ENCODE measurements at regions not wholly inside any gene's neighbourhood (a gene's known extent, or its start where the extent isn't known, plus 50 kb on each side); places are given as distances from the start of the nearest gene placed in this dataset.
A peak's percentile ranks its signal among the peaks of the same experiment; 100 is the strongest.
"Not testable (repeated sequence)": the region's sequence is repeated elsewhere in the genome, so short reads cannot be mapped to it uniquely, and the experiment has no call there.

- DNase-seq = no peak
These were observed 94.6 kb upstream of the IGFBPL1 start for GRCh38 chr9:38518826-38519225.

GRCh38 chr9:38516273-38516672, 92.0 kb upstream of the IGFBPL1 start:
- peak; percentile 36 for DNase-seq

GRCh38 chr9:38515055-38515454, 90.8 kb upstream of the IGFBPL1 start:
- peak; percentile 95 for DNase-seq

- DNase-seq = not testable (repeated sequence)
These were observed 86.1 kb upstream of the IGFBPL1 start for GRCh38 chr9:38510340-38510739.

- DNase-seq = no peak
These were observed 83.3 kb upstream of the IGFBPL1 start for GRCh38 chr9:38507587-38507986.

GRCh38 chr9:38500171-38500570, 75.9 kb upstream of the IGFBPL1 start:
- not testable (repeated sequence) for DNase-seq

- DNase-seq = not testable (repeated sequence)
These were observed 74.3 kb upstream of the IGFBPL1 start for GRCh38 chr9:38498551-38498950.

GRCh38 chr9:38489057-38489456, 64.8 kb upstream of the IGFBPL1 start:
- DNase-seq = no peak

GRCh38 chr9:38488156-38488698, 64.0 kb upstream of the IGFBPL1 start:
- DNase-seq = no peak

GRCh38 chr9:38487418-38488155, 63.3 kb upstream of the IGFBPL1 start:
- DNase-seq = not testable (repeated sequence)

GRCh38 chr9:38486837-38487236, 62.6 kb upstream of the IGFBPL1 start:
- no peak for DNase-seq

GRCh38 chr9:38486056-38486615, 61.9 kb upstream of the IGFBPL1 start:
- no peak for DNase-seq

- DNase-seq = peak; percentile 56
These were observed 59.9 kb upstream of the IGFBPL1 start for GRCh38 chr9:38484076-38484665.

- DNase-seq = peak; percentile 67
These were observed 58.8 kb upstream of the IGFBPL1 start for GRCh38 chr9:38482918-38483592.

GRCh38 chr9:38478211-38478610, 54.0 kb upstream of the IGFBPL1 start:
- DNase-seq = no peak

- peak; percentile 90 for DNase-seq
These were observed 50.2 kb upstream of the IGFBPL1 start for GRCh38 chr9:38474476-38474875.

Measured in NCI-H1092 treated with DMSO at 0.1 percent for 48 hours (cell line).